K562 (cell line): ENCODE measurements at regions not wholly inside any gene's neighbourhood (a gene's known extent, or its start where the extent isn't known, plus 50 kb on each side); places are given as distances from the start of the nearest gene placed in this dataset.

Source experiments
- CHD4 ChIP-seq: fragments of 200-600 bp; sonication (generic); IDR thresholded peaks from 3 replicates; pipeline ENCODE4 v1.6.1; 2012; ENCODE audit warnings: low read depth, mild to moderate bottlenecking, mixed read lengths, low read length, inconsistent platforms; ENCODE audit not compliant: insufficient read depth, insufficient replicate concordance, poor library complexity, severe bottlenecking
- HNRNPUL1 ChIP-seq: fragments of 200-400 bp; formaldehyde crosslinking; IDR thresholded peaks from 2 replicates; pipeline ENCODE4 v1.6.1; 2017; ENCODE audit warnings: low read length
- KDM1A ChIP-seq, 2 experiments: fragments of 450-650 bp; IDR thresholded peaks; 2 replicates each; pipeline ENCODE4 v1.6.1; 2016; ENCODE audit warnings: mild to moderate bottlenecking in 2 of 2
- PML ChIP-seq: IDR thresholded peaks from 2 replicates; pipeline ENCODE4 v1.6.1; 2012; ENCODE audit warnings: low read length, inconsistent platforms
- SIN3B ChIP-seq: fragments of 450-650 bp; IDR thresholded peaks from 2 replicates; pipeline ENCODE4 v1.6.1; 2017; ENCODE audit warnings: low read depth, mild to moderate bottlenecking, moderate library complexity
- TF ChIP-seq, protein P1 (sequence below), 3 experiments: IDR thresholded peaks in 2 of 3; conservative IDR thresholded peaks in 1 of 3; 2 replicates each; pipeline ENCODE4 v1.5.1; 2011 to 2012; ENCODE audit warnings: low read length in 3 of 3, mild to moderate bottlenecking in 3 of 3, control low read depth in 2 of 3, improper control_type of control experiment in 1 of 3, inconsistent platforms in 1 of 3, low read depth in 1 of 3, mixed read lengths in 1 of 3, moderate library complexity in 1 of 3; ENCODE audit not compliant: insufficient read depth in 2 of 3

DNA sequence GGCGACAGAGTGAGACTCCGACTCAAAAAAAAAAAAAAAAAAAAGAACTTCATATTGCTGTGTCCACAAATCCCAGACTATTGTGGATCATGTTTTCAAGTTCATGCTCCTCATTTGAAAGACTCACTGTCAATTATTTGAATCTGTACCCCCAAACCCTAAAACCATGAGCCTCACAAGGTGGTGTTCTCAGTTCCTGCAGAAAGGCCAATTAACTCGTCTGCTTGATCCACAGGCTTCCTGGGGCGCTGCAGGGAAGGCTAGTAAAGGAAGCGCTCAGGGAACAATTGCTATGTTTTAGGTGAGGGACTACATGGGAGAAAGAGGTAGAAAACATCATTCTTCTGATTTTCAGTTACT is 396.8 kb upstream of the NETO1 start:
- no peak for TF ChIP-seq SIN3B
- TF ChIP-seq, protein P1, sequence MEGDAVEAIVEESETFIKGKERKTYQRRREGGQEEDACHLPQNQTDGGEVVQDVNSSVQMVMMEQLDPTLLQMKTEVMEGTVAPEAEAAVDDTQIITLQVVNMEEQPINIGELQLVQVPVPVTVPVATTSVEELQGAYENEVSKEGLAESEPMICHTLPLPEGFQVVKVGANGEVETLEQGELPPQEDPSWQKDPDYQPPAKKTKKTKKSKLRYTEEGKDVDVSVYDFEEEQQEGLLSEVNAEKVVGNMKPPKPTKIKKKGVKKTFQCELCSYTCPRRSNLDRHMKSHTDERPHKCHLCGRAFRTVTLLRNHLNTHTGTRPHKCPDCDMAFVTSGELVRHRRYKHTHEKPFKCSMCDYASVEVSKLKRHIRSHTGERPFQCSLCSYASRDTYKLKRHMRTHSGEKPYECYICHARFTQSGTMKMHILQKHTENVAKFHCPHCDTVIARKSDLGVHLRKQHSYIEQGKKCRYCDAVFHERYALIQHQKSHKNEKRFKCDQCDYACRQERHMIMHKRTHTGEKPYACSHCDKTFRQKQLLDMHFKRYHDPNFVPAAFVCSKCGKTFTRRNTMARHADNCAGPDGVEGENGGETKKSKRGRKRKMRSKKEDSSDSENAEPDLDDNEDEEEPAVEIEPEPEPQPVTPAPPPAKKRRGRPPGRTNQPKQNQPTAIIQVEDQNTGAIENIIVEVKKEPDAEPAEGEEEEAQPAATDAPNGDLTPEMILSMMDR (IDR thresholded peaks at IDR 0.05 in 2 of 3, conservative IDR thresholded peaks at IDR 0.05 in 1 of 3; ENCODE audit: insufficient read depth in 2 of 3, low read depth in 1 of 3, low read length in 3 of 3) = no peak
- TF ChIP-seq CHD4 = no peak
- TF ChIP-seq KDM1A (IDR thresholded peaks at IDR 0.05) = no peak
- TF ChIP-seq HNRNPUL1 = no peak
- TF ChIP-seq PML = no peak
